ENCODE measurements at regions not wholly inside any gene's neighbourhood (a gene's known extent, or its start where the extent isn't known, plus 50 kb on each side); places are given as distances from the start of the nearest gene placed in this dataset.

DNA sequence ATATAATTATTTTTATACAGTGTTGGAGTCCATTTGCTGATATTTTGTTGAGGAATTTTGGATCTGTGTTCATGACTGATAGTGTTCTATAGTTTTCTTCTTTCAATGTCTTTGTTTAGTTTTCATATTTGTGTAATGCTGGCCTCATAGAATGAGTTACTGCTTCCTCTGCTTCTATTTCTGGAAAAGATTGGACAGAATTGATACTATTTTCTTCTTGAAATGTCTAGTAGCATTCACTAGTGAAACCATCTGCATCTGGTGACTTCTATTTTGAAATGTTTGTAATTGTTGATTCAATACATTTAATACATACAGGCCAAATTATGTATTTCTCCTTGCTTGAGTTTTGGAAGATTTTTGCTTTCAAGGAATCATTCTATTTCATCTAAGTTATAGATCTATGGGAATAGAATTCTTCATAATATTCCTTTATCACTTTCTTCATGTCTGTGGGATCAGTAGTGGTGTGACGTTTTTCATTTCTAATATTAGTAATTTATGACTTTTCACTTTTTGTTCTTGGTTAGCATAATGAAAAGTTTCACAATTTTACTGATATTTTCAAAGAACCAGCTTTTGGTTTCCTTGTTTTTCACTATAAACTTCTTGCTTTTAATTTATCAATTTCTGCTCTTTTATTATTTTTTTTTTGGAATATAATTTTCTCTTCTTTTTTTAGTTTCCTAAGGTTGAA lies 509.9 kb upstream of the VRK2 start:
- POLR2A ChIA-PET = no interaction called here
- CTCF ChIA-PET = no interaction called here

DNA sequence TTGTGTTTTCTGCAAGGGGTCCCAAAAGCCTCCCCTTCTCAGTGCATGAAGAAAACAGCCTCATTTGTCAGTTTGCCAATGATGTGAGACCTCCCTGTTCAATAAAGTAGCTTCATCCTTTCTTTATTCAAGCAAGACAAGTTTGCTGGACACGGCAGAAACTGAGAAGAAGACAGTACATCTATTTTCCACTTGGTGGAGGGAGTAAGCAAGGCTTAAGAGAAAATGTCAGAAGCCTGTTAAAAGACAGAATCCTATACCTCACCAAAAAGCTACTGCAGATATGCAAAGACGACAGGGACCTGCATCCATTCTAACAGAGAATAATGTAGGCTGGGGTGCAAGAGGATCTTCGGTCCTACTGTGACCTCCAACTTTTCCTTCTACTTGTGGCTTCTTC lies 506.8 kb upstream of the VRK2 start:
- ChIA-PET POLR2A (no interaction called here), CTCF (no interaction called here)

DNA sequence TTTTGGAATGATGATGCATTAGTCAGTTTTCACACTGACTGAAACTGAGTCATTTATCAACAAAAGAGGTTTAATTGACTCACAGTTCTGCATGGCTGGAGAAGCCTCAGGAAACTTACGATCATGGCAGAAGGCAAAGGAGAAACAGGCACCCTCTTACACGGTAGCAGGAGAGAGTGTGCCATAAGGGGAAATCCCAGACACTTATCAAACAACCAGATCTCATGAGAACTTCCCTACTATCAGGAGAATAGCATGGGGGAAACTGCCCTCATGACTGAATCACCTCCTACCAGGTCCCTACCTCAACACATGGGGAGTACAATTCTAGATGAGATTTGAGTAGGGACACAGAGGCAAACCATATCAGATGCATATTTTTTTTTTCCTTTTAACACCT lies 504.5 kb upstream of the VRK2 start:
- ChIA-PET POLR2A (no interaction called here), CTCF (no interaction called here)

DNA sequence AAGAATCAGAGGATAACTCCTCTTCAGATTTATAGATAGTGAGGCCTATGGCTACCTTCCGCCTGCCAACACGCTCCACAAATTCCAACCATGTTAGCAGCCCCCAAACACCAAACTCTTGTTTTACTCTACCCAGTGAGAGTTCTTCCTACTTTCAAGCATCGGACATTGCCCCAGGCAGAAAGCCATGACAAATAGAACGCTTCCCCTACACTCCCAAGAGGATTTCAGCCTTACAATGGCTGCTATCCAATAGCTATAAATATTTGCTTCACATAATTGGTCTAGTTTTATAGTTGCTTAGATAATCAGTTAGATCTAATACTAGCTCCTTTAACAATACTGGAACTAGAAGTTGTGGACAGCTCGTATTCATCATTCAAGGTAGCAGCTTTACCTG lies 503.4 kb upstream of the VRK2 start:
- CTCF ChIA-PET = no interaction called here
- POLR2A ChIA-PET = no interaction called here

DNA sequence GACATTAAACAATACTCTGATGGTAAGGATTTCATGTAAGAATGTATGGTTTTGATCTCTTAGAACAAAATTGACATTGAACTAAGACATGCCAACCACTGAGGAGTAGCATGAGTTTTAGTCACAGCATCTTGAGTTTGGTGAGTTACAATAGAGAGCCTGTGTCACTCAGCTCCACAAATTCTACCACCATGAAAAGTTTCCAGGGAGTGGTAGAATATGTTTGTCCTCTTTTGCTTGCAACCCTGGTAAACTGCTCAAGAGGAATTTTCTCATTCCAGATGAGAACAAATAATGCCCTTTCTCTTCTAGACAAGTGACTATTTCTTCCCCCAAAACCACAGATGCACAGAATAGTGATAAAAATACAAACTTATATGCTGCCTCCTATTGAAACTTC lies 502.0 kb upstream of the VRK2 start:
- CTCF ChIA-PET = no interaction called here
- POLR2A ChIA-PET = no interaction called here

DNA sequence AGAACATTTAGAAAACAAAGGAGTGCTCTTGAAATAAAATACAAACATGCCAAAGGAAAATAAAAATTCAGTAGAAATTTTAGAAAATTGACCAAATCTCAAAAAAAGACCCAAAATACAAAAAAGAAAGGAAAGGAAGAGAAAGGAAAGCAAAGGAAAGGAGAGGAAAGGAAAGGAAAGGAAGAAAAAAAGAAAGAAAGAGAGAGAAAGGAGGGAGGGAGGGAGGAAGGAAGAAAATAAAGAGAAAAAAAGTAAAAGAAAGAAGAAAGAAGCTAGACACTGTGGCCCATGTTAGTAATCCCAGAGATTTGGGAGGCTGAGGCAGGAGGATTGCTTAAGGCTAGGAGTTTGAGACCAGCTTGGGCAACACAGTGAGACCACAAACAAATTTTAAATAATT lies 500.1 kb upstream of the VRK2 start:
- POLR2A ChIA-PET = no interaction called here

DNA sequence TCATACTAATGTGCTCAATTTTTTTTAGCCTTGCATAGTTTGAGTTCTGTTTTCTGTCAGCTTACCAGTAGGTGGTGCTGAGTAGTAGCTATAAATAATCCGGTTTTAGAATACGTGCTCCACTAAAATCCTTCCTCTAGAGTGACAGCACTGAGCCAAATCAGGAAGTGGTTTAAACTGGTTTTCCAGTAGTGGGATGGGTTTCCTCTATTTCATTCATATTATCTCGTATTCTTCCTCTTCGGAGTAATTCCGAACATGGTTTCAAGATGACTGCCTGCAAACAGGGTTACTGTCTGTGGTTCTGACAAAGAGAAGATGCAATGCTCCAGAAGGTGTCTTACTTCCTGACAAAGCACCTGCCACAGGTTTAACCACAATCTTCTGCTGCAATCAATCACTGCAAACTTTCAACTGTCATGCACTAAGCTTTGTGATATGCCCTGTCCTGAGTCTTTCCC lies 496.9 kb upstream of the VRK2 start:
- POLR2A ChIA-PET = no interaction called here
- CTCF ChIA-PET = no interaction called here

More for the DNA sequence above, 500.1 kb upstream of the VRK2 start:
- CTCF ChIA-PET = no interaction called here

DNA sequence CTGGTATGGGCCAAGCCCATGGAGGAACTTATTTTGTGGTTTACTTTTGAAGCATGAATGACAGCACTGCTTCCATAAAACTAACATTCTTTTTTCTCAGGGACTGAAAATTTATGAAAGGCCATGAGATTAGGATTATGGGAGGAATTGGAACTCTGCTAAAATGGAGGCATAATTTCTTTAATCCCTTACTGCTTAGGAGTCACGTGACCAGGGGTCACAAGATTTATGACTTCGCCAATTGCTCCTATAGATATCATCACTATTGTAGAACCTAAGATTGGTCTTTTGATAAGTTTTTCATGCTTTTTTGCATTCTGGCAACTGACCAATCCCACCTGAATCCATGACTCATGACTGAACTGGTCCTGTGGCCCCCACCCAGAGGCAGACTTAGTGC lies 495.7 kb upstream of the VRK2 start:
- CTCF ChIA-PET = no interaction called here
- POLR2A ChIA-PET = no interaction called here

DNA sequence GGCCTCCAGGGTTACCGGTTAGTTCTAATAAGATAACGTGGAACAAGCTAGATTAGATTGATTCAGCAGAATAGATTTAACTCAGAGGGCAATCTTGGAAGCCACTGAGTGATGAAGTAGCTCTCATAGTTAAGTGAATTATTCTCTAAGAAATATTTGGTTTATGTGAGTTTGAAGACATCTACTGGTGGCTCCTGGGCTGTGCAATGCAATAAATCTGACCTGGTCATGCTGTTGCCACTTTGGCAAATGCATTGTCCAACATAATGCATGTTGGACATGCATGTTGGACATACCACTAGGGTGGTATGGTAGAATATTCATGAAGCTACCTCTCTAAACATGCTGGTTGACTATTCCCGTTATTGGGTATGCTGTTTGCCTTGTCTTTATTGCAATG lies 493.7 kb upstream of the VRK2 start:
- CTCF ChIA-PET = no interaction called here
- POLR2A ChIA-PET = no interaction called here

DNA sequence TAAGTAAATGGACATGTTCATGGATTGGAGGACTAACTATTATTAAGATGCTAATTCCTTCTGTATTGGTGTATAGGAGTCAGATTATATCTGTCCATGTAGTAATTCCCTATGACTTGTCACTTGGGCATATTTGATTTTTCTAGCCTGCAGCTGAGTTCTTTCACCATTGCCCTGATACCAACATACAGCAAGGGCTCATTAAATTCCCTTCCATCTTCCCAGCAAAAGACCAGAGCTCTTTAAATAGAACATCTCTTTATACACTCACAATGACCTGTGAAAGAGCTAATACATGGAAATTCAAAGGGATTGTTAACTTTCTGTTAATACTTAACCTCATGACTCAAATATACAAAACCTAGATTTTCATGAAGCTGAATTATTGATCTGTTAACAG lies 492.3 kb upstream of the VRK2 start:
- CTCF ChIA-PET = no interaction called here
- POLR2A ChIA-PET = interaction anchor here (0.7 kb wide), 1 partner anchor 498 kb away, joined by 4 read pairs; no protein-coding TSS in a partner anchor

DNA sequence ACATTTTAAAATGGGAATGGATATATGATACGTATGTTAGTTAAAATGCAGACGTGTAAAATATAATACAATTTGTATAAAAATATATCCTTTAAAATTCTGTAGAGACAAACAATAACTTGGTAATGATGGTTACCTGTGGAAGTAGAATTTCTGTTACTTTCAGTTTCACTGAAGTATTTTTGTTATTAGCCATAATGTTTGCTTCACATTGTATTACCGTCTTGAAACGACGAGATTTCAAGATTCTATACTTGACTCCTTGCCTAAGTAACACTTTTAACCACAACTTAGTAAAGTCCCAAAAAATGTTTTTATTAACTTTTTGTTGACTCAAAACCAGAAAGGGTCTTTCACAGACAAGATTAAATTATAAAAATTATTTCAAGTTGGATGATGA lies 488.3 kb upstream of the VRK2 start:
- ChIA-PET CTCF (no interaction called here), POLR2A (no interaction called here)

DNA sequence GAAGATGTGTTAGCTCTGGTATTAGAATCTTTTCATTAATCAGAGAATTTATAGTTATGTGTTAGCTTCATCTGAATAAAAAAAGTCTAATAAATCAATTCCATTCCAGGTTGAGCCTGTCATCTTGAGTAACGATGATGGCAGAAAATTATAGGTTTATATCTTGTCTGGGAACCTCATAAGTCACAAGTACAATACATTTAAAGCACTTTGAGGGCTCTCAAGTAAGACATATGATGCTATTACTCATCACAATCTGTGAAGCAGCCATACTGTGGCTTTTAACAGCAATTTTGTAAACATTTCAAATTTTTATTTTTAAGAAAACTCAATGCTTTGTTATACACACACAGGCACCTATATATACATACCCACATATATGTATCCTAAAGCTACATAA lies 484.1 kb upstream of the VRK2 start:
- CTCF ChIA-PET = no interaction called here

DNA sequence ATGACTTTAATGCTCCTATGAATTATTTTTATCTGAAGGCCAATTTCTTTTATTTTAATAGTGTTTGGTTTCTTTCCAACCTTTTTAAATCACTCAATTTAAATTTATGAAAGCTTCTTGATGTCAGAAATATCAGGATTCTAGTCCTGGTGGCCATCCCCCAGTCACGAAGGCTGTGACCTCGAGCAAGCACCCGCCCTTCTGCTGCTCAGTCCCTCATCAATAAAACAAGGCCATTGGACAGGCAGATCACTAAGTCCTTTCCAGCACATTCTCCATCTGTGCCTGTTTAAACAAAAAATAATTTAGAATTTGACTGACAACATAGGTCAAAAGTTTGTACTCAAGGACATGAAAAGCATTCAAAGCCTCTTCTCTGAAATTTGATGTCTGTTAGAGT lies 483.6 kb upstream of the VRK2 start:
- ChIA-PET CTCF (no interaction called here), POLR2A (no interaction called here)

More for the DNA sequence above, 484.1 kb upstream of the VRK2 start:
- POLR2A ChIA-PET = no interaction called here

DNA sequence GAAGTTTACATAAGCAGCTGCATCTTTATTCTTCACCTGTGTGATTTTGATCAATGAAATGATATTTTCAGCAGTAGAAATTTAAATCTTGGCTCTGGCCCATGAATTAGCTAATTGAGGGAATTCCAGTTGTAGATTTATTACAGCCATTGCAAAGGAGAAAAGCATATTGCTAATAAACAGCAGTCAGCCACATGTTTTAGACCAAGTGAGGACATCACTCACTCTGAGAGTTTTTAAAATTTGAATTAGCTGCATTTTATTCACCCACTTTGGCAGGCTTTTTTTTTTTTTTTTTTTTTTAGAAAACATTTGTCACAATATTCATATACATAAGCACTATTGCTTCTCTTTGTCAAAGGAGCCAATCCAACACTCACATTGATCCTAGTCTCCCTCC lies 479.4 kb upstream of the VRK2 start:
- POLR2A ChIA-PET = no interaction called here
- CTCF ChIA-PET = no interaction called here

DNA sequence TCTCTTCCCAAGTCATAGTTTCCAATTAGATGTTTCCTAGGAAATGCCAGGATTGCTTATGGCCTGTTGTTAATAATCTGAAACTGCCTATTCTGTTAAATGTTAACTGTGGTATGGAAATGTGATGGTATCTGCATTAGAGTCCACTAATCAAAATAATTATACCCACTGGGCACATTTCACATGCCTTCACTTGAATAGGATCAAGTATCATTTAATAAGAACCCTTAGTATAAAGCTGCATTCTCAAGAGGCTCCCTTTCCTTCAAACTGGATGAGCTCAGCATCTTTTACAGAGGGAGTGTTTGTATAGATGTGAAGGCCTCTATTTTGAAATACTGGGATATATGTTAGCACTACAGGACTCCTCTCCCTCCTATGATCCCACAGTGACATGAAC lies 477.2 kb upstream of the VRK2 start:
- POLR2A ChIA-PET = no interaction called here
- CTCF ChIA-PET = no interaction called here

DNA sequence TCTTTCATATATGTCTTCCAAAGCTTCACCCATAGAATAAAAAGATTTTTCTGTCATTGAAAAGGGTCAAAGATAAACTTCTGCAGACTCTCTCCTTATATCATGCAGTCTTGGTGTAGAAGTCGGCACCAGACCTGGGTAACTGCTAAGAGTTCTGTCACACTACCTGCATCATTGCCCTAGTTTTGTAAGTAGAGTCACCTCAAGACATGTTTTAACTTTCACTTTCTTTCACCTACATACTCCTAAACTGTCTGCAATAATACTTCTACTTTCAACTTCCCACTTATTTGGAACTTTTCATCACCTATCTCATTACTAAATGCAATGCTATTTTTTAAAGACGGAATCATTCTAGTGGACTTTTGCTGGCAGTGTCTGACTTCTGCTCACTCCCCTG lies 475.6 kb upstream of the VRK2 start:
- POLR2A ChIA-PET = no interaction called here
- CTCF ChIA-PET = no interaction called here

DNA sequence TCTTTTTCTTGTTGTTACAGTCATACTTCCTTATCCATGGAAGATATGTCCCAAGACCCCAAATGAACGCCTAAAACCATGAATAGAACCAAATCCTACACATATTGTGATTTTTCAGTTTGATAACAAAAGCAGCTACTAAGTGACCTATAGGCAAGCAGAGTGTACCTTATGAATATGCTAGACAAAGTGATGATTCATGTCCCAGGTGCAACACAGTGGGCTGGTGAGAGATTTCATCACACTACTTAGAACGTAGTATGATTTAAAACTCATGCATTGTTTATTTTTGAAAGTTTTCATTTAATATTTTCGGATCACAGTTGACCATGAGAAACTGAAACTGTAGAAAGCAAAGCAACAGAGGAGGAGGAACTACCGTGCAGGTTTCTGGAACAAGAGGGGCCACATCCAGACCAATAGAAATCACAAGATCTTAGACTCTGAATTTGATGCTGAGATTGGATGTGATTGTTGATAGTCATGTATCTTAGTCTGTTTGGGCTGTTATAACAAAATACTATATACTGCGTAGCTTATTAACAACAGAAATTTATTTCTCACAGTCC lies 470.8 kb upstream of the VRK2 start:
- CTCF ChIA-PET = no interaction called here
- POLR2A ChIA-PET = no interaction called here

DNA sequence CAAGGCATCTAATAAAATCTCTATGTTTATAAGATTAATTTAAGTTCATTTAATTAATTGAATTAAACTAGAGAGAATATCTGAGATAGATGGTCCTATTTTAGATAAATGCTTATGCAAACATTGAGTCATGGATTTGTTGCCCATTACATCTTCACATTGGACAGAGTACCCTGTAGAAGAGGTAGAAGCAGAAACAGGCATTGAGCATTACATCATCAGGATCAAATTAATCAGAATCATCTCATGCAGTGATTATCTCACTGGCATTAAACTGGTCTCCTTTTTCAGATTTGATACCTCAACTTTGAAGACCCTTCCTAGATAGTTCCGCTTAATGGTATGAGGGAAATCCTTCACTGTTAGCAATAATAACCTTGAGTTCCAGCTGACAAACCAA lies 469.6 kb upstream of the VRK2 start:
- ChIA-PET CTCF (no interaction called here), POLR2A (no interaction called here)

DNA sequence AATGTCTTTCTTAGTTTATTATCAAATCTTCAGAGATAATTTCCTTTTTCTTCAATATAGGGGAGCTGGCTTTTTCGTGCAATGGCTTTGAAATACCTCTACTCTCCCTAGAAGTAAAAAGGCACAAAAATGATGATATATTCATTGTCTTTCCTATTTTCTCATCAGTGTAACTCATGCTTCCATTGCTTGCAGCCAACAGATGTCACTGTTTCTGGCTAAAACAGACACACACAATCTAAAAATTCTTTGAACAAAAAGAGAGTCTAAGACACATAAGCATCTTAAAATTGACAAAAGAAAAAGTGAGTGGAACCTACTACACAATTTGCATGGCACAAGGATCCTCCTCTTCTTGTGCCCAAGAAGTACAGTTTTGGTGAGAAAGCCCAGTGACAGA lies 448.7 kb upstream of the VRK2 start:
- ChIA-PET POLR2A (no interaction called here), CTCF (no interaction called here)

DNA sequence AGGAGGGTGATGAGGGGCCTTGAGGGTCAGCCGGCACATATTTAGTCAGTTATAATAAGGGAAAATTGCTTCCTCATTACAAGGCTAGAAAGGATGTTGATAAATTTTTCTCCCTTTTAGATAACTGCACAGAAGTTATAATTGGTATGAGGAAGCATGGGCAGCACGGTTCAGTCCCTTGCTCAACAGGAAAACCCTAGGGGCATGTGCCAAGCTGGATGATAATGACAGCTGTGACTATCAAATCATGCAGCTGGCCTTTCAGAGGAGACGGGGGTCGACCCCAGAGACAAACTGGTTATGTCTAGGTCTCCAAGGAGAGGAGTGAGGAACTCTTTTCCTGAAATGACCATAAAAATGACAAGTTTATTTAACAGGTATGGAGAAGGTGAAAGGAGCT lies 448.1 kb upstream of the VRK2 start:
- CTCF ChIA-PET = no interaction called here
- POLR2A ChIA-PET = no interaction called here

DNA sequence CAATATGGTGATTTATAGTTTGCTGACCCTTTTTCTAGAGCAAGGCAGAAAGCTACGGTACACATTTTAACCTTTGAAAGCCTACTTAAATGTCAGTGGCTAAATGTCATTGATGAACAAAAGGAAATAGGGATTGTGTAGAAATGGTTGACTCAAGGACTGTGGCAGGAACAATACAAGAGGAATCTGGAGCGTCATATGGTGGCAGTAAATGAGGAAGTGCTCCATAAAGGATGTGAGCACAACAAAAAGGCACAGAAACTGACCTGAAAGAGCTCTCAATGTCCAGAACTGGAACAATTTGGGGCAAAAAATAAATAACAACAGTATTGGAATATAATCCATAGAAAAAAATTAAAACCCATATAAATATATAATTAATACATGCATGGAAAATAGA lies 443.9 kb upstream of the VRK2 start:
- ChIA-PET POLR2A (no interaction called here), CTCF (no interaction called here)

DNA sequence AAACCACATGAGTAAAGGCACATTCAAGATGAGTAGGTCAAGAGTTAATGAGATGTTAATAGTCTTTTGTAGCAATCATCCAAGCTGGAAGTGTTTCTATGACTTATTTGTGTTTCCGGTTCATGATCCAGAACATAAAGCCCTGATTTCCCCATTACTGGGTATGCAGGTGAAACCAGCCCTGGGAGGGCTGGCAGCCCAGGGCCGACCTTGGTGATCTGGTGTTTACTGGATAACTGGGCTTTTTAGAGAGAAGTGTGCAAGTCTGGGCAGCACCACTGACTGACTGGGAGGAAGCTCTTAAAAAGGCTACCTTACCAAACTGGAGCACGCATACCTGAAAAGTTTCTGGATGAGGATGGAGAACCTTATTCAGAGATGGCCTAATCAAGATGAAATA lies 431.6 kb upstream of the VRK2 start:
- CTCF ChIA-PET = no interaction called here
- POLR2A ChIA-PET = no interaction called here

Data from activated CD8-positive, alpha-beta memory T cell treated with anti-CD3 and anti-CD28 coated beads for 36 hours (primary cell).